Activated T-cell treated with anti-CD3 and anti-CD28 coated beads, Interleukin-2, amount 50 U/mL, for 48 hours (primary cell): ENCODE measurements at regions not wholly inside any gene's neighbourhood (a gene's known extent, or its start where the extent isn't known, plus 50 kb on each side); places are given as distances from the start of the nearest gene placed in this dataset.
"Not testable (repeated sequence)": the region's sequence is repeated elsewhere in the genome, so short reads cannot be mapped to it uniquely, and the experiment has no call there.

ENCODE experiments used
- DNase-seq, 2 experiments: peaks; one replicate each; pipeline ENCODE4 v3.0.0-alpha.2; 2020

- no peak for DNase-seq
Observed at GRCh38 chr4:27908356-27908755, 1047.7 kb downstream of the STIM2 start.

DNA sequence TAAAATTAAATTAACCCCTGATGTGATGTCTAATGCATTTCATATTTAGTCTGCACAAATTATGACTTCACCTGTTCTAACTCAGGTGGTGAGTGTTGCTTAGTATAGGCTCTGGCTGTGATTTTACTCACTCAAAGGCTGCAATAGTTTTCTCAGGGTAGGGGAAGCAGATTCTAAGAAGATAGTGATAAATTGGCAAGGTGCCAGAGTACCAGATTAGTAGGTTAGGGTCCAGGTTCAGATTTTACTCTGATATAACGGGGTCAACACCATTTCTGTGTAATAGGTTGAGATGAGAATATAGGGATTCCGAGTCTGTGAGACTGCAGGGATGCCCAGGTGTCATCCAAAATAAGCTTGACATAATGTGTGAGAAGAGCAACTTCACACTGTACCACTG, 1049.6 kb downstream of the STIM2 start:
- no peak for DNase-seq

GRCh38 chr4:27911047-27911446, 1050.4 kb downstream of the STIM2 start:
- DNase-seq, result no peak

DNA sequence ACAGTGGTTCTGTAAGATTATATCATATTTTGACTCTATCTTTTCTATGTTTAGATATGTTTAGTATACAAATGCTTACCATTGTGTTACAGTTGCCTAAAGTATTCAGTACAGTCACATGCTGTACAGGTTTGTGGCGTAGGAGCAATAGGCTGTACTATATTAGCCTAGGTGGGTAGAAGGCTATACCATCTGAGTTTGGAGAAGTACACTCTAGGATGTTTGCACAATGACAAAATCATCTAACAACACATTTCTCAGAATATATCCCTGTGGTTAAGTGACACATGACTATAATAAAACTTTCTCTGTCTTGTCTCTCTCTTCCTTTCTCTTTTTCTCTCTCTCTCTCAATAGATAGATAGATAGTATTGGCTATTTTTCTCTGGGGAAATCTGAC, 1053.1 kb downstream of the STIM2 start:
- no peak for DNase-seq

DNA sequence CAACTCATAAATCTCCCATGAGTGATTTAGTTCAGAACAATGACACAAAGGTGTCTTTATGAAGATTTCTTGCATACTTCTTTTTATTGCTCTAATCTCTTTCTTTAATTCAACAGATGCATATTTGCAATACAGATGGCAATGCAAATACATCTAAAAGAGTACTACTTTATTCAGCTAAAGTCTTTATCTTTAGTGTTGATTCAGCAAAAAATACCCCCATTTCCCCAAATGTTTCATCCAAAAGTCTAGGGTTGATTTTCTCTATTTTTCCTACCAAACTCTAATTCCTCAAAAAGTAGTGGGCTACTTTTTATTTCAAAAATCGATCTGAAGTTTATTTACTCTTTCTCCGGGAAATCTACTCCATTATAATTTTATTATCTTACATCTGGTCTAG, 1055.2 kb downstream of the STIM2 start:
- no peak for DNase-seq

- no peak for DNase-seq
Observed at GRCh38 chr4:27916452-27917184, 1056.0 kb downstream of the STIM2 start.

- DNase-seq, result no peak
Observed at GRCh38 chr4:27917381-27917780, 1056.7 kb downstream of the STIM2 start.

DNA sequence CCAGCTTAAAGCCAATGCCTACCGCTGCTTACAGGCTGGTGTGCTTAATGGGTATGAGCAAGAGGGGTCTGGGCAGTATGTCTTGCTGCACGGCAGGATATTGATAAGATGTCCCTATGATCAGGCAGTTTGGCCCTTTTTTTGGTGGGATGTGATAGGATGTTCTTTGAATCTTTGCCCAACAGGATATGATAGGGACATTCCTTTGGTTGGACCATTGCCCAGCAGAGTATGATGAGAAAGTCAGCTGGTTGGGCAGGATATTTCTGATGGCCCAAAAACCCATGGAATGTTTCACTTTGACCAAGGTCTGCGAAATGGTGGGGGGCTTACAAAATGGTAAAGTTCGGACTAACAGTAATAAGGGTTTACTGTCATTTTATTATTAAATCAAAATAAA, 1060.6 kb downstream of the STIM2 start:
- no peak for DNase-seq

DNA sequence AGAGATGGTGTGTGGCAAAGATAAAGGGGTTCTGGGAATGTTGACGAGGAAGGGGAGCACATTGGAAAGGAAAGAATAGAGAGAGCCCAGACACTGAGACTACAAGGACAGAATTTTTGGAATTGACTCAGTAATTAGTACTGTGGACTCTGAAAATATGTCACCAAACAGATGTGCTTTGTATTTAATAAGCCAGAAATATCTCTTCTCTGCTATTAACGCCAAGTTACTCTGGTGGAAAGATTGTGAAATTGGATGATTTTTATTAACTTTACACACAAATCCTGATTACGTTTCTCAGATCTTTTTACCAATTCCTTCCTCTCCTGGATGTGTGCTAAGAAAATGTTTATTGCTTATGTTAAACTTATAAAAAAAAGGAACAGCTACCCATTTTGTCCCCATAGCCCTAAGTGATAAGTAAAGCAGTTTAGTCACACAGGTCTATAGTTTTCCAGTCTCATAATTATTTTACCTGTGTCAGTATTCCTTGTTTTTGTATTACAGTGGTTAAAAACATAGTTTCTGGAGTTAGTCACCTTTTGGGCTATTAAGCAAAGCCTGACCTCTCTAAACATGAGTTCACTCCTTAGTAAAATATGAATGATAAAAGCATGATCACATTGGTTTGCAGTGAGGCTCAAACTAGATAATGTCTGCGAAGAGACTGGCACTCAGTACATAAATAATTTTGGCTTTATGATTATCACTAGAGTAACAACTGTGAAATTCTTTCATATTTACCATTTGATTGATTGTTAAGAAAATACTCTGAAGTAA, 1068.3 kb downstream of the STIM2 start:
- no peak for DNase-seq

- DNase-seq, result no peak
Observed at GRCh38 chr4:27930291-27930690, 1069.7 kb downstream of the STIM2 start.

GRCh38 chr4:27930976-27931375, 1070.3 kb downstream of the STIM2 start:
- no peak for DNase-seq

GRCh38 chr4:27931584-27931983, 1070.9 kb downstream of the STIM2 start:
- DNase-seq, result no peak

DNA sequence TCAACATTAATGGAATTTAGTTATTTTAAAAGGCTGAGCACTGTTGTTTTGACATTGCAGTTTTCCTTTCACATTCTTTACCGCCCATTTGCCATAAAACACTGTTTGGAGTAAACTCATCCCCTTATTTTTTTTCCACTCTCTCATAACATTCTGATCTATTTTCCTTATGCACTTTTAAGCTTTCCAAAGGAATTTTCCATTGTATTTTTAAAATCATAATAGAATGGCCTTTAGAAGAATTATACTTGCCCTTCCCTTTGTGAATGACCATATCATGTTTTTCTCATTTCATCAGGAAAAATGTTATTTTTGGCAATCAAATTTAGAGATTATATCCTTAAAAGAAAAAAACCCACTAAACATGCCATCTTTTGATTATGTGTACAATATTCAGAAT, 1074.2 kb downstream of the STIM2 start:
- DNase-seq, result no peak

GRCh38 chr4:27946799-27947198, 1086.2 kb downstream of the STIM2 start:
- DNase-seq, result no peak

DNA sequence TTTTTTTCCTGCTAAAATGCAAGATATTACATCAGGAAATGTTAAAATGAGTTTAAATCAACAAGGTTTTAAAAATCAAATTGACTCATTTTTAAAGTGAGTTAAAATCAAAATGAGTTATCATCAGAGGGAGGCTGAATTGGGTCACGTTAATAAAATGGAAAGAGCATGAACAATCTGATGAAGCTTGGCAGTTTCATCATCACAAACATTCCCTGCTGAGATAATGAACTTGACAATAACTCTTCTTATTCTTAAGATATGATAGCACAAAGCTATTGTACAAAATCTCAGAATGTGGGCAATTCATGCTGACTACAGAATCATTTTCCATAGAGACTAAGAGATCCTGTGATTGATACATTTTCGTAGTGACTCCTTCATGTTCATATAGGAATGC, 1086.7 kb downstream of the STIM2 start:
- DNase-seq, result no peak

GRCh38 chr4:27964095-27964494, 1103.5 kb downstream of the STIM2 start:
- DNase-seq, result no peak

- no peak for DNase-seq
Observed at GRCh38 chr4:27966664-27967063, 1106.0 kb downstream of the STIM2 start.

DNA sequence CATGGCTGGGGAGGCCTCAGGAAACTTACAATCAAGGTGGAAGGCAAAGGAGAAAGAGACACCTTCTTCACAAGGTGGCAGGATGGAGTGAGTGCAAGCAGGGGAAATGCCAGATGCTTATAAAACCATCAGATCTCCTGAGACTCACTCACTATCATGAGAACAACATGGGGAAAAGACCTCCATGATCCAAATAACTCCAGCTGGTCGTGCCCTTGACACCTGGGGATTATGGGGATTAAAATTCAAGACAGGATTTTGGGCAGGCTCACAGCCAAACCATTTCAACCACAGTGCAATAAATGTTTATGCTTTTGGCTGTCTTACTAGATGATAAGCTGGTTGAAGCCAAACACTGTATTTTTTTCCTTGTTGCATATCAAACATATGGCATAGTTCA, 1112.4 kb downstream of the STIM2 start:
- no peak for DNase-seq

- DNase-seq, result no peak
Observed at GRCh38 chr4:27973700-27974099, 1113.1 kb downstream of the STIM2 start.

- no peak for DNase-seq
Observed at GRCh38 chr4:27974339-27974738, 1113.7 kb downstream of the STIM2 start.

- DNase-seq, result not testable (repeated sequence)
Observed at GRCh38 chr4:27974881-27975280, 1114.2 kb downstream of the STIM2 start.

DNA sequence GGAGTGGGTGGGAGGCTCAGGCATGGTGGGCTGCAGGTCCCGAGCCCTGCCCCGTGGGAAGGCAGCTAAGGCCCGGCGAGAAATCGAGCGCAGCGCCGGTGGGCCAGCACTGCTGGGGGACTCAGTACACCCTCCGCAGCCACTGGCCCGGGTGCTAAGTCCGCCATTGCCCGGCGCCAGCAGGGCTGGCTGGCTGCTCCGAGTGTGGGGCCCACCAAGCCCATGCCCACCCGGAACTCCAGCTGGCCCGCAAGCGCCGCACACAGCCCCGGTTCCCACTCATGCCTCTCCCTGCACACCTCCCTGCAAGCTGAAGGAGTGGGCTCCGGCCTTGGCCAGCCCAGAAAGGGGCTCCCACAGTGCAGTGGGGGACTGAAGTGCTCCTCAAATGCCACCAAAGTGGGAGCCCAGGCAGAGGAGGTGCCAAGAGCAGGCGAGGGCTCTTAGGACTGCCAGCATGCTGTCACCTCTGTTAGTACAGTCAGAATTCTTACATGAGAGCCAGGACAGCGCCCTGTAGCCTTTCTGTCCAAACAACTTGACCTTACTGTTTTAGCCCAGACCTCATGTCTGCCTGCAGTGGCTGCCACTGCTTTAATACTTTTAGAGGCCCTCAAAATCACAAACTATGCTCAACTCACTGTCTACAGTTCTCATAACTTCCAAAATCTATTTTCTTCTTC, 1117.9 kb downstream of the STIM2 start:
- DNase-seq, result not testable (repeated sequence)

DNA sequence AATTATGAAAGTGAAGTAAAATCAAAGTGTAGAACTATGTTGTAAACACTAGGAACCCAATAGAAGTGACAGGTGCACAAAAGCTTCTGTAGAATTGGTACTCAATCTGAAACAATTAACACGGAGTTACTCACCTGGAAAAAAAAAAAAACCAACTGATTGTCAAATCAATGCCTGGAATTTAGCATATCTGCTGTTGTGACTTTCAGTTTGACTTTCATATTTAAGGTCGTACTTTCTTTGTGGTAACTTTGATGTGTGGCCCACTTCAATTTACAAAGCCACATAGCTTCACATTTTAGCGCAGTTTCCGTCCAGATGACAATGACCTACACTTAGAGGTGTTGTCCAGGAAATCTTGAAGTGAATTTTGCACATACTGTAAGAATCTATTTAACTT, 1124.9 kb downstream of the STIM2 start:
- no peak for DNase-seq

DNA sequence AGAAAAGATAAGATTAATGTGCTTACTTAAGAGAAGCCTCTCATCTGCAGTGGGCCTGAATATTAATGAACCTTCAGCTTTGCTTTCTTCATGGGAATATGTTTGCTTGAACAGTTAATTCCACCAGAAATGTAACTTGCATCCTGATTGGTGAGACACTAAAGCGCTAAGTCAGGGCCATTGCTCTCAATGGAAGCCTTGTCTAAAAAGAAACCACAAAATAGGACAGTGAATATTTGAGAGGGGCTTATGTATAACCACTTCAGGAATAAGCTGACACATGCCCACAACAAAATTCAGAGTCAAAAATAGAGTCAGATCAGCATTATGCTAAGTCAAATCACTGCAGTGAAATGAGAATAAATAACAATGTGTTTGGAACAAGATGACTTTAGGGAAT, 1125.8 kb downstream of the STIM2 start:
- DNase-seq, result no peak
